ENCODE measurements at regions not wholly inside any gene's neighbourhood (a gene's known extent, or its start where the extent isn't known, plus 50 kb on each side); places are given as distances from the start of the nearest gene placed in this dataset.

- TF ChIP-seq CTCF (IDR thresholded peaks at IDR 0.05) (no peak), POLR2A (IDR thresholded peaks at IDR 0.05) (no peak), POLR2AphosphoS5 (IDR thresholded peaks at IDR 0.05) (no peak)
Measured at GRCh38 chr16:52634104-52634503, 87.2 kb upstream of the TOX3 start.
